ENCODE measurements at regions not wholly inside any gene's neighbourhood (a gene's known extent, or its start where the extent isn't known, plus 50 kb on each side); places are given as distances from the start of the nearest gene placed in this dataset.

DNA sequence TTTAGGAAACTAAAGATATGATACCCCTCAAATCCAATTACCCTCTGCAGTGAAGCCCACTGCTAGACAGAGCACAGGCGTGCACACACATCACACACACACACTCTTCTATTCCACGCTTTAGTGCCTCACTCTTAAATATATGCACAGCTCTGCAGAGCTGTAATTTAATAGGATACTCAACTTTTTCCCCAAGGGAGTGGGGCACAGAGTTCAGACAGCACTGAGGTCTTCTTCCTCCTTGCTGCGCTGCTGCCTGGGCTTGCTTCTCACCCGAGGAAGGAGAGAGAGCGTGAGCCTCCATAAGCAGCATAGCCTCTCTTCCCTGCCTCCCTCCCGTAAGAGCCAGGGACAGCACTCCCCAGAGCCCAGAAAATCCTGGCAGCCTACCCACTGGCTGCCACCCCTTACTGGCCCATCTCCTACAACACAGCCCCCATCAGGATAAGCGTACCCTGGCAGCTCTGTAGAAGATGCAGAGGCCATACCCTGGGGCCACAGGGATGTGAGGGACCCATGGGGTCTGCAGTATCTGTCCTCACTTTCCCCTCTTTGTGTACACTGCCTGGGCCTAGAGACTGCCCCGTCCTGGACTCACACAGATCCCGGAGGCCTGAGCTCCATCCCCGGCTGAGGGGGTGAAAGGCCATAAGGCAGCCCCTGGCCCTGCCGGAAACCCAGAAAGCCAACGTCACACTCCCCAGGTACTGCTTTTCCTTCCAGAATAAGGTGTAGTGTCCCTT, 102.1 kb downstream of the C5orf15 start:
- CTCF ChIA-PET (ENCODE audit: partially characterized antibody), result interaction anchor here (1.0 to 10.7 kb wide), 27 partner anchors 7 to 551 kb away, joined by 3 to 150 read pairs (median 4); no protein-coding TSS in a partner anchor
- WGBS, 2 experiments (ENCODE audit: extremely low coverage in 1 of 2, insufficient coverage in 1 of 2, insufficient read length in 1 of 2, insufficient replicate concordance in 2 of 2, low coverage in 1 of 2, low lambda C conversion rate in 2 of 2, missing lambda C conversion rate in 1 of 2), result 81% methylated on average over 11 of the region's 12 CpGs; no CpG with 5 or more reads in 1 of the 2 experiments

More for the DNA sequence above, 102.1 kb downstream of the C5orf15 start:
- no peak overlapping the region for H3K4ac ChIP-seq (replicated peaks; ENCODE audit: insufficient read length, low read depth, low read length)
- no peak overlapping the region; the same call in 1 of the 2 replicates for H2BK12ac ChIP-seq (ENCODE audit: low read depth, low read length)
- no peak overlapping the region for H3K18ac ChIP-seq (ENCODE audit: extremely low read depth, low read length)
- no peak overlapping the region for H2AFZ ChIP-seq (ENCODE audit: low read length)
- H4K8ac ChIP-seq (ENCODE audit: extremely low read depth, insufficient read depth, low read length), result no peak overlapping the region
- no peak overlapping the region for H3K9ac ChIP-seq (replicated peaks in 1 of 4; ENCODE audit: extremely low read depth in 1 of 4, low read depth in 3 of 4, low read length in 3 of 4)
- no peak for DNase-seq (ENCODE audit: low read depth in 1 of 2, low spot score in 2 of 2)
- H2BK120ac ChIP-seq (replicated peaks; ENCODE audit: low read depth, low read length), result no peak overlapping the region
- H3K27ac ChIP-seq (ENCODE audit: low read depth, low read length), result no peak overlapping the region
- no peak overlapping the region for H3K14ac ChIP-seq (ENCODE audit: insufficient read length)
- H3K23ac ChIP-seq (ENCODE audit: insufficient read length), result no peak overlapping the region
- no peaks in the 10 kb centered on the region for H3K9me3 ChIP-seq (ENCODE audit: insufficient read depth in 2 of 2, low read depth in 1 of 2, low read length in 1 of 2)
- no peaks in the 10 kb centered on the region for H3K27me3 ChIP-seq (replicated peaks in 1 of 4; ENCODE audit: control insufficient read depth in 3 of 4, extremely low read depth in 1 of 4, insufficient read depth in 3 of 4, low read length in 3 of 4)
- POLR2A ChIA-PET (ENCODE audit: partially characterized antibody), result no interaction called here
- no peaks in the 10 kb centered on the region for H3K79me2 ChIP-seq (ENCODE audit: control insufficient read depth in 1 of 2, insufficient read depth in 2 of 2, low read length in 2 of 2)
- no peaks in the 10 kb centered on the region; a peak in 2 of 7 replicates for H3K4me1 ChIP-seq (replicated peaks in 1 of 4; ENCODE audit: control insufficient read depth in 3 of 4, insufficient read depth in 4 of 4, low read length in 3 of 4)
- H3K56ac ChIP-seq (replicated peaks; ENCODE audit: insufficient read length, low read depth, low read length), result no peak overlapping the region
- no peak for FAIRE-seq
- H3K23me2 ChIP-seq (ENCODE audit: low read depth, low read length), result no peaks in the 10 kb centered on the region
- no peaks in the 10 kb centered on the region for H3K79me1 ChIP-seq (ENCODE audit: low read depth, low read length)
- no peak overlapping the region for H2BK15ac ChIP-seq (ENCODE audit: low read length)
- H3K36me3 ChIP-seq (ENCODE audit: control insufficient read depth in 2 of 4, insufficient read depth in 4 of 4, low read length in 3 of 4), result no peaks in the 10 kb centered on the region
- H2BK5ac ChIP-seq (ENCODE audit: low read depth, low read length), result no peak overlapping the region
- H2BK20ac ChIP-seq (ENCODE audit: low read length), result no peak overlapping the region
- H4K91ac ChIP-seq (replicated peaks; ENCODE audit: insufficient read length, low read length), result no peak overlapping the region
- TF ChIP-seq SP2 (IDR thresholded peaks at IDR 0.05; ENCODE audit: low read length) (no peak), HDAC6 (IDR thresholded peaks at IDR 0.05; ENCODE audit: low read depth, low read length) (no peak), NRF1 (IDR thresholded peaks at IDR 0.05; ENCODE audit: low read depth, low read length) (no peak), SUZ12 (IDR thresholded peaks at IDR 0.05; ENCODE audit: low read length) (no peak), RBBP5 (IDR thresholded peaks at IDR 0.05; ENCODE audit: borderline replicate concordance, low read depth, low read length) (no peak), TBP (IDR thresholded peaks at IDR 0.05; ENCODE audit: low read depth, low read length) (no peak), RNF2 (IDR thresholded peaks at IDR 0.05; ENCODE audit: borderline replicate concordance, low read depth, low read length, missing control alignments, poor library complexity, severe bottlenecking) (no peak)
- H4K5ac ChIP-seq (ENCODE audit: insufficient read length, low read depth, low read length), result no peak overlapping the region
- H3K4me3 ChIP-seq (ENCODE audit: extremely low read depth in 1 of 4, insufficient read depth in 2 of 4, low read depth in 3 of 4, low read length in 4 of 4), result no peak overlapping the region
- H4K20me1 ChIP-seq (replicated peaks in 1 of 2; ENCODE audit: control insufficient read depth in 1 of 2, insufficient read depth in 2 of 2, low read length in 2 of 2), result no peaks in the 10 kb centered on the region
- no peak overlapping the region for H2AK5ac ChIP-seq (ENCODE audit: low read depth, low read length)
- H3K4me2 ChIP-seq (ENCODE audit: insufficient read depth in 1 of 2, low read depth in 2 of 2, low read length in 2 of 2), result no peak overlapping the region
